ENCODE measurements at regions not wholly inside any gene's neighbourhood (a gene's known extent, or its start where the extent isn't known, plus 50 kb on each side); places are given as distances from the start of the nearest gene placed in this dataset.

DNA sequence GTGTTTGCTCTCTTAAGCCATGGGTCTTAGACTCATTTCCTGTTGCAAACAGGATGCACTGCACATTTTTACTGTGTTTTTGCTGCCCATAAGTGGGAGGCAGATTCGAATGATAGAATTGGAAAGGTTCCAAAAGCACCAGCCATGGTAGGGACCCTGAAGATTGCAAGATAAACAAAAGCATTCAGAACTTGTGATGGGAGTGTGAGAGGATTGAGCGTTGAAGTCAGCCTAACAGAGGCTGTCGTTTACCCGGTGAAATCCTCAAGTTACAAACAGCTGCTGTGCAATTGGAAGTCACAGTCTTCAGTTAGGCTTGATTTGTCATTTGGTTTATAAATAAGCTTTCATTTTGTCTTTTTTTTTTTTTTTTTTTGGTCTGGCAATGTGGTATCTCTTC is 192.7 kb upstream of the MKI67 start:
- DNase-seq = no peak

- no peak for DNase-seq
Observed at GRCh38 chr10:128322106-128322505, 195.9 kb upstream of the MKI67 start.

DNA sequence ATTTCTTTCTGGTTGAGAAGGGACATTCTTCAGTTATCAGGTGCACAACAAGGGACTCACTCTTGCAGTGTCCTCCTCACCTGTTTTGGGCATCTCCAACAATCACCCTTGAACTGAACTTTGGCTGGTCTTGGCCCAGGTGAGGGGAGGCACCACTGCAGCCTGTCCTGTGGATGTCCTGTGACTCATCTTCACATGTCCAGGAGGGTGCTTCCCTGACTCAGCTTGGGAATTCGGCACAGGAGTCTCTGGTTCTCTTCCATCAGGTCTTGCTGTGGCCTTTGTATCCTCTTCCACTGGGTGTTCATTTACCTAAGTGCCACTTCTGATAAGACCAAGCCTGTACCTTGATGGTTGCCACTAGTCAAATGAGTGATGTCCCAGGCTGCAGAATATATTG is 196.7 kb upstream of the MKI67 start:
- no peak for DNase-seq

- no peak for DNase-seq
Observed at GRCh38 chr10:128324058-128324827, 198.0 kb upstream of the MKI67 start.

DNA sequence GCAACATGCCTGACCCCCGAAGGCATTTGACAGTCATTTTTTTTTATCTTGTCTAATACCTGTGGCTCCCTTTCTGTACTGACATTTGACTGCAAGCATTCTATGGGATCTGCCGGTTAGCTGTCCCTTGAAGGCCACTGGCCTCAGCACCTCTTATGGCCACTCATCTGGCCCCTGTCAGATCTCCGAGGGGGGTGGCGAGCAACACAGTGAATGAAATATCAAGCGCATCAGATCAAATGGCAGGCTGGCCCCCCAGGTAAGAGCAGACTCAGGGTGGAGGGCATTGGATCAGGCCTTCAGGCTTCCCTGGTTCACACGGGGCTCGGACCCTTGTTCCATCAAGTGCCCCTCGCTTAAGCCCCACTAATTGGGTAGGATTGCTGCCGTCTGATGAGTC is 199.6 kb upstream of the MKI67 start:
- no peak for DNase-seq

DNA sequence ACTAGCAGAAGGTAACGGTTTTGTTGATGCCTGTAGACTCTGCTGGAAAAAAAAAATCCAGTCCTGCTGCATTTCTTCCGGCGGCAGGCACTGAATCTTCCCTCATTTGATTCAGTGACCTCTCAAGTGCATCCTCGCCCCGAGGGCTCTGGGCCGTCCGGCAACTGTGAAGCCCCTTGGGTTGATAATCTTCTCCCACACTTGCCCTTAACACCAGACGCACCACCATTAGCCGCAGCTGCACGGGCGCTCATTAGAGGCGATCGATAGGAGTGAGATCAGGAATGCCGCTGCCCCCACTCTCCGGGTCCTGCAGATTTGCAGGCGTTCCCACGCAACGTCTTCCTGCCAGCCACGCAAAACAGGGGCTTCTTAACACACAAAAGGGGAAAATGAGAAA is 200.0 kb upstream of the MKI67 start:
- no peak for DNase-seq

- no peak for DNase-seq
Observed at GRCh38 chr10:128326851-128327250, 200.6 kb upstream of the MKI67 start.

DNA sequence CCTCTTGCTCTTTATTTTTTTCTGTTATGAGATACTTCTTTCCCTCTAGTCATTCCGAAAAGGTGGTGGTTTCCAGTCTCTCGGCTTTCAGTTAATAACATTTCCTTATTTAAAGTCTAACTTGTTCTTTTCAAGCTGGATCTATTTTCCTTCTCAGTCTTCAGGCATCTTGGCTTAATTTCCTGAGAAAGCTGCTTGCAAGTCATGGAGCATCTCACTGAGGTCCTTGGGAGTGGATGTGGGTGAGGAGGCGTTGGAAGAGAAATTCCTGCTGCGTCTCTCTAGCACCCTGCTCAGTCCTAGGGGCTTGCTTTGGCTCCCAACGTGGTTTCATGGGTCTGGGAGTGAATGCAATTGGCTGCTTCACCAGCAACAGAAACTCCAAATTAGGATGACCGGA is 210.2 kb upstream of the MKI67 start:
- no peak for DNase-seq

- no peak for DNase-seq
Observed at GRCh38 chr10:128337860-128338378, 211.7 kb upstream of the MKI67 start.

DNA sequence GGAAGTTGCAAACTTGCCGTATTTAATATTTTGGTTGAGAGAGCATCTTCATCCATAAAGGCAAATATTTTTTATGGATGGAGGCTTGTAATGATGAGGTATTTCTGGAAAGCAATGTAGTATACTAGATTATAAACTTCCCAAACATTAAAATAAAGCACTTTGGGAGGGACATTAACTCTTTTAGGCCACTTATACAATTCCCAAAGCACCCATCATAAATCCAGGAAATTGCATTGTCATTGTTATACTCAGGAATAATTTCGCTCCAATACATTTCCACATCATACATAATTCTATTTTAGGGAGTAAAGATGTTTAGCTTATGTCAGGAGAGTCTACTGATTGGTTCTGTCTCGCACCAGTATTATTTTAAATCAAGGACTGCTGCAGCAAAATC is 212.7 kb upstream of the MKI67 start:
- DNase-seq = no peak

DNA sequence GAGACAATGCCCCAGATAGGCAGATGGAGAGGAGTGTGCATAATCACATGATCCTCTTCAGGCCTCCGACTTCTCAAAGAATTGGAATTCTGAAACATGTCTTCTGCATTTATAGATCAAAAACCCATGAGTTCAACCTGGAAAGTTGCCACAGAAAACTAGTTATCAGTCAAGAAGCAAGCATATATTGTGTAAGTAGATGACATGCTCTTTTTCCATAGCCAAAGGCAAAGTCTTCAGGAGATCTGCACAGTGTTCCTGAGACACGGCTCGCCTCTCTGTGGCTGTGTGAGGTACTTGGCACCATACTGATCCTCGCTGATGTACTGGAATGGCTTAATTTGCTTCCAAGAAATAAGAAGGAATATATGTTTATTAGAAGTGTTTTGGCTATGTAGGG is 213.5 kb upstream of the MKI67 start:
- DNase-seq = no peak

GRCh38 chr10:128345353-128345752 is 219.1 kb upstream of the MKI67 start:
- no peak for DNase-seq

- DNase-seq = no peak
Observed at GRCh38 chr10:128360783-128361182, 234.6 kb upstream of the MKI67 start.

DNA sequence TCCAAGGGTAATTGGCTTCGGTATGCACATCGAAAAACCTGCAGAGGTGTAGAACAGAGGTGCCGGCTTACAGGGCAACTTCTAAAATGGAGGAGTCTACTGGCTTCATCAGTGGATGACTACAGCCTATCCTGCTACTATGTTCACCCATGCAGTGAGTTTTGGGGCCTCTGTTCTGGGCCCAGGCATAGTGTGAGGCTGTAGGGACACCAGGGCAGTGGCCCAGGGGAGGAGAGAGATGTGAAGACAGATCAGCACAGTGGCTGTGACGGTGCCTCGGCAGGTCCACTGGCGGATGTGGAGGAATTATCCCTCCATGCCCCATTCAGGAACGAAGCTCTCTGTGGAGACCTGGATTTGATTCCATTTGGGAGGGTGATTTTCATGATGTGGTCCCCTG is 235.3 kb upstream of the MKI67 start:
- no peak for DNase-seq

- DNase-seq = no peak
Observed at GRCh38 chr10:128362514-128362913, 236.3 kb upstream of the MKI67 start.

GRCh38 chr10:128364631-128365030 is 238.4 kb upstream of the MKI67 start:
- DNase-seq = no peak

- DNase-seq = no peak
Observed at GRCh38 chr10:128365156-128365725, 239.0 kb upstream of the MKI67 start.

DNA sequence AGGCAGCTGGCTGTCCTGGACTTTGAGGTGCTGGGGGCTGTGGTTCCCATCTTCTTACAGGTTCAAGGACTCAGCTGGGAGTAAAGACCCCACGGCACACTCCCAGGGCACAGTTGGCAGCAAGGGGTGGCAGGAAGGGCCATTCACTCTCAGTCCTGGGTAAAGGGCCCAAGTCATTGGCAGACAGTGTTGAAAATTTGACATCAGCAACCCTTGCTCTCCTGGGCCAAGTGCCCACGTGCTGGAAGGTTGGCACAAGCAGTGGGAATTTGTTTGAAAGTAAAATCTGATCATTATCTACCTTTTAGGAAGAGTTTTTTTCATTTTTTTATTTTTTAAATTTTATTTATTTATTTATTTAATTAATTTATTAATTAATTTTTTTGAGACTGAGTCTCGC is 241.6 kb upstream of the MKI67 start:
- DNase-seq = no peak

- no peak for DNase-seq
Observed at GRCh38 chr10:128369101-128369650, 243.0 kb upstream of the MKI67 start.

GRCh38 chr10:128373071-128373749 is 247.0 kb upstream of the MKI67 start:
- DNase-seq = no peak

- DNase-seq = no peak
Observed at GRCh38 chr10:128373831-128374230, 247.6 kb upstream of the MKI67 start.

GRCh38 chr10:128375171-128375570 is 248.9 kb upstream of the MKI67 start:
- no peak for DNase-seq

DNA sequence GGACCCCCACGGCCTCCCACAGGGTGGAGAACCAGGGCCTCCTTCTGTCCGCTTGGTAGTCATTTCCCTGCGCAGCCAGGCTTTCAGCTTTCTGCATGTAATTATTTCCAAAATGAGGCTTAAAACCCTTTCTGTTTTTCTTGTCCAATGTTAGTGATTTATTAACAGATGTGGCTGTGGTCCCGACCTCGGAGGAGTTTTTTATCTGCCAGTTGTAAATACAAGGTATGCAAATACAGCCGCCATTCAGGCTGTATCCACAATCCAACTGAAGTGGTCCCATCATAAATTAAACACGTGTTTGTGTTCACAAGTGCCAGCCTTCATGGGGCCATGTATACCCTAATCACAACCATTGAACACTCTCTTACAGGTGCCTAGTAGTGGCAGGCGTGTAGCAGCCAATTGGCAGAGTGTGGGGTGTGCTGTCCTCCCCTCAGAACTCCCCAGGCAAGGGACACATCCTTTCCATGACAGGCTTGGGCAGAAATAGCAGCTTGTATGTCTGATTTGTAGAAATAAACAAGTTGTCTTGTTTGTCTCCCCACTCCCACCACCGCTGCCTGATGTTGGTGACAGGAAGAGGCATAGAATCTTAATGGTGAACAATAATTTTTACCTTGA is 251.3 kb upstream of the MKI67 start:
- DNase-seq = no peak

Measured in activated CD4-positive, alpha-beta T cell treated with anti-CD3 and anti-CD28 coated beads, Interleukin-2, amount 50 U/mL, for 48 hours (primary cell).